Mucosa of gallbladder (tissue), 1 donor: ENCODE measurements at regions not wholly inside any gene's neighbourhood (a gene's known extent, or its start where the extent isn't known, plus 50 kb on each side); places are given as distances from the start of the nearest gene placed in this dataset.

Experiments
- DNase-seq: peaks from one replicate; pipeline ENCODE4 v3.0.0-alpha.2; 2020; ENCODE audit warnings: low spot score
- donor health status: DM: no; HTN: no; CAD: no.

DNA sequence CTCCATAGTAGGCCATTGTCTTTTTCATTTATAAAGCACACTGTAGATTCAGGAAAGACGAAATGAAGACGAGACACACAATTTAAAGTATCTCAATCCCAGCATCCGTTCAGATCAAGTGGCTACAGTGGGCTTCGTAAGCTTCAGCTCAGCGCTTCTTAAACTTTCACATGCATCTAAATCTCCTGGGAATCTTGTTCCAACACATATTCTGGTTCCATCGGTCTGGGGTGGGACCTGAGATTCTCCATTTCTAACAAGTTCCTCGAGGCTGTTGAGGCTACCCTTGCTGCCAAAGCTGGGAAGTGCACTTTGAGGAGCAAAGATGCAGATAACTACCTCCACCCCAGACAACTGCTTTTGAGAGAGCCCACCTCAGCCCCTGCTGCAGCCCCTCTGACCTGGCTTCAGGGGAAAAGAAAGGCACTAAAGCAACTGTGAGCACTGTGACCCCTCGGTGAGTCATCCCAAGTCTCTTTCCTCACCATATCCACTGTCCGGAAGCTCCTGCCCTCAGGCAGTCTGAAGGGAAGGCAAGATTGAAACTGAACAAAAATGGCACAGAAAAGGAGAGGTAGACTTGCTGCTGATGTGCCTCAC lies 201.1 kb upstream of the FBXO11 start:
- DNase-seq, result no peak

DNA sequence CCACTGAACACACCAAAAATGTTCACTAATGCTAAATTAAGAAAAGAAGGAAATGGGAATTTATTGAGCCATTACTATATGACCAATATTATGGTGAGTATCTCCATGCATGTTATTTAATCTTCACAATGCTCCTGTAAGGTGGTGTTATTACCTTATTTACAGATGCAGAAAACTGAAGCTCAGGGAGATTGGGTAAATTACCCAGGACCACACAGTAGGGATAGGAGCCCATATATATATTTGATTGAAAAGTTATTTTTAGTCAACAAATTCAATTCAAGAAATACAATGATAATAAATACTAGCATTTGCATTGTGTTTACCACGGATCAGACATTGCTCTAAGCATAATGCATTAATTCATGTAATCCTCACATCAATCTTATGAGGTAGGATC lies 202.2 kb upstream of the FBXO11 start:
- DNase-seq, result no peak

DNA sequence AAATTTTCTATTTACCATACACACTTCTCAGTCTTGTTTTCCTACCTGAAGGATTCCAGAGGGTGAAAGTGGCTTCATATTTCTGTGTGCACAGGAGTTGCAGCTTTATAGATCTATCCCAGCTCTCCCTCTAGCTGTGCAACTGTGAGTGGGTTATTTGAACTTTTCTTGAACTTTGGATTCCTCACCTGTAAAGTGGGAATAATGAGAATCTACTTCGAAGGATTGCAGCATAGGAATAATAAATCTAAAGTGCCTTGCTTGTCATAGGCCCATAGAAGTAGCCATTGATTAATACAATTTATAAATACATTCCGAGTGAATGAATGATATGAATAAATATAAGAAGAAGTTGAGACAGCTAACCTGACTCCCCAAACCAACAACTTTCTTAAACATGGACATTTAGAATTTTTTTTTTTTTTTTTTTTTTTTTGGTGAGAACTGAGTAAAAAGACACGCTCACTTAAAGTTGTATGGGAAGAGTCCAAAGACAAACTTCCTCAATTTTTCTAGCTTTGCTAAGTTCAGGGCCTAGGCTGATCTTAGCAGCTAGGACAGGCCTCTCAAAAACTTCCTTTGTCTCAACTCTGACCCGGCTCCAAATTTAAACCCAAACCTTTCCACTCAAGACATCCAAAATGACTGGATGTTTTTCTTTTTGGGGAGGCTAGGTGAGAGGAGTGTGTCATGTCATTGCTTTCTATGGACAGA lies 203.3 kb upstream of the FBXO11 start:
- no peak for DNase-seq

DNA sequence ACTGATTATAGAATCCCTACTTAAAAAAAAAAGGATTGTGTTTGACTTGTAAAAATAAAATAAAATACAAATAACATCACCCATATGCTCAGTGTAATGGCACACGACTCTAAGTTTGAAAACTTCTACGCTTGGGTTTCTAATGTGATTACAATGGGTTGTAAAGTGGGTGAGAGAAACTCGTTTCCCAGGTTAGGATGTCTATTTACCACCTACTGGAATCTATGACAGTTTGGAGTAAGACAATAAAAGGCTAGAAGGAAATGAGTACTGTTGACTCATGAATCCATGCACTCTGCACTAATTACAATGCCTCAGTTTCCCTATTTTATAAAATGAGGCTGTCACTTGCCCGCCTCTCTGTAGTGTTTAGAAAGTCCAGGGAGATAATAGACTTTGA lies 204.0 kb upstream of the FOXN2 start:
- DNase-seq, result no peak

DNA sequence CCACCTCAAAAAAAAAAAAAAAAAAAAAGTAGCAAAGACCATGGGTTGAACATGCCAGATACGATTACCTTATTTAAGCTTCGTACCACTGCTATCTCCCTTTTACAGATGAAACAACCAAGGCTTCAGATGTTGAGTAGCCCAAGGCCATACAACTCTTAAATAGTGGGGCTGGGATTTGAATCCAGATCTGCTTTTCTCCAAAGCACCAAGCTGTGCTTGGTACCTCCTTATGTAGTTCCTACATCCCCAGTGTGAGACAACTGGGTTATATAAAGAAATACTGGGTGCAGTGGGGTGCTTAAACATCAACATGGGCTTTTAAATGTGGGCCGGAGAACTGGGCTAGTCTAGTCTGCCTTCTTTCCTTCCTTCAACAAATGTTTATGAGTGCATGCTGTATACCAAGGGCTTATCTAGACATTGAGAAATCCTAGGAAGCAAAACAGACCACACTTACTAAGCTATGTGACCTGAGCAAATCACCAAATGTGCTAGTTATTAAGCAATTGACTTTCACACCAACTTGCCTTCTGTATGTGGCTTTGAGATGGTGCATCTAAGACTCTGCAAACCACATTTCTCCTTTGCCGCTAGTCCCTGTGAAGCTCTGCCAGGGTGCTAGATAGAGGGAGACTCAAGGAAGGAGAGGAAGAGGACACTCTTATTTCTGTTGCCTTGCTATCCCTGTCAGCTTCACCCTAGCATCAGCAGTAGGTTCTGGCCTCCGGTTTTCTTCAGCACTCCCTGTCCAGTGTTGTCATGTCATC lies 201.4 kb upstream of the FOXN2 start:
- DNase-seq, result no peak

DNA sequence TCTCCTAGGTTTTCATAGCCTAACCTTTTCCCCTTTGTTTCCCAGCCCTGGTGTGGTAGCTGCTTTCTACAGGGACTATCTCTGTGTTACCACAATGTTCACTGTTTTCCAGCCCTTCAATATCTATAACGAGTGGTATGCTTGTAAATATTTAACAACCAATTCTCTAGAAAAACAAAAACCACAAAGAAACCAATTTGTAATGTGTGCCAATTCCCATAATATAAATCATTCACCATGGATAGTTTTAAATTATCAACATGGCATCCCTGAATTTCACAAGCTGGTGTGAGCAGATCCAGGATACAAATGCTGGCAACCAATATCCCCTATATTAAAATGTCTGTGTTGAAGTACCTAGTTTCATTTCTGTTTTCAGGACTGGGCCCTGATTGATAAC lies 200.7 kb upstream of the FOXN2 start:
- no peak for DNase-seq

DNA sequence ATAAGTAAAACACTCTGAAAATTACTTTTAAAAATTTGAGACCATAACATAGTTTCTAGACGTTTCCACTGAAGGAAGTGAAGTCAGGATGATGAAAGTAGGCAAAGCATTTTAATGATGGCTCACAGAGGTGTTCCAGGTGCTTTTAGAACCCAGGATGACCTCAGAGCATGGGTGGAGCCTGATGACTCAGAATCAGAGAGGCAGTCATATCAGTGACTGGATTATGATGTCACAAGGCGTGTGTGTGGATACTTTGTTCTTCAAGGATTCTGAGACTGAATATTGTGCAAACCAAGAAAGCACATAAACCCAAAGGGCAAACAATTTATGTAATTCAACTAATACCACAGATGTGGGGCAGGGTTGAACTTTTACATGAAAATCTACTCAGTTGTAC lies 200.2 kb upstream of the FOXN2 start:
- no peak for DNase-seq

DNA sequence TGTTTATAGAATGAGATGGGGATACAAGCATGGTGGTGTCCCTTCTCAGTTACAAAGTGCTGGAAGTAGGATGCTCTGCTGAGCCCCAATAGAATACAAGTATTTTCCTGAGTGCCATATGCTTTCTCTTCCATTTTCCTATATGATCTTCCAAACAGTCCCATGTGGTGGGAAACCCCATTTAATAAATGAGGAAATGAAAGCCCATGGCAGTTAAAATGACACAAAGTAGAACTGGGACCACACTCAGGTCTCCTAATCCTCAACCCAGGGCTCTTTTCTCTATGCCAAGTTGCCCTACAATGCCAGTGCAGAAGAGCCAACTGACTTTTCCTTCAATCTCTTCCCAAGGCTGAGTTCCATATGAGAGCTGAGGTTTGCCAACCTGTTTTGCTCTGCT lies 198.0 kb upstream of the FOXN2 start:
- DNase-seq, result no peak

DNA sequence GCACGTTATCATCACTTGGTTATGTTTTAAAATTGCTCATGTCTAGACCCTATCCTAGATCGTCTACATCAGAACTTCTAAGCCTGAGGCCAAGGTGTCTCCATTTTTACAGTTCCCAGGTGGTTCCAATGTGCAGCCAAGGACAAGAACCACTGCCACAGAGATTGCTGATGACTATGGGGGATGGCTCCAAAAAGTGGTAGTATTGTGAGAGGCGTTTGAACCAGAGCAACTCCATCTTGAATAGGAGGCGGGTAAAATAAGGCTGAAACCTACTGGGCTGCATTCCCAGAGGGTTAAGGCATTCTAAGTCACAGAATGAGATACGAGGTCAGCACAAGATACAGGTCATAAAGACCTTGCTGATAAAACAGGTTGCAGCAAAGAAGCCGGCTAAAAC lies 195.6 kb upstream of the FOXN2 start:
- DNase-seq, result no peak

DNA sequence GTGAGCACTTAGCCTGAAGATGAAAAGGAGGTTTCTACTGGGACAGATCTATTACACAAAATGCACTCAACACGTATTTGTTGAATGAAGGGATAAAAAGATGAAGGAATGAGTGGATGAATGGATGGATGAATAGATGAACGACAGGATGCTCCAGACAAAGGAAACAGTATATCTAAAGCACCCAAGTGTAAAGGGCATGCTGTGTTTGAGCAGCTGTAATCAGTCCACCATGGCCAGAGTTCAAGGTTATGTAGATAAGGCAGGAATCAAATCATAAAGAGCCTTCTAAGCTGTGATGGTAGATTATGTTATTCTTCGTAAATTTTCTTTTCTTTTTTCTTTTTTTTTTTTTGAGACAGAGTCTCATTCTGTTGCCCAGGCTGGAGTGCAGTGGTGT lies 194.4 kb upstream of the FOXN2 start:
- DNase-seq, result no peak

DNA sequence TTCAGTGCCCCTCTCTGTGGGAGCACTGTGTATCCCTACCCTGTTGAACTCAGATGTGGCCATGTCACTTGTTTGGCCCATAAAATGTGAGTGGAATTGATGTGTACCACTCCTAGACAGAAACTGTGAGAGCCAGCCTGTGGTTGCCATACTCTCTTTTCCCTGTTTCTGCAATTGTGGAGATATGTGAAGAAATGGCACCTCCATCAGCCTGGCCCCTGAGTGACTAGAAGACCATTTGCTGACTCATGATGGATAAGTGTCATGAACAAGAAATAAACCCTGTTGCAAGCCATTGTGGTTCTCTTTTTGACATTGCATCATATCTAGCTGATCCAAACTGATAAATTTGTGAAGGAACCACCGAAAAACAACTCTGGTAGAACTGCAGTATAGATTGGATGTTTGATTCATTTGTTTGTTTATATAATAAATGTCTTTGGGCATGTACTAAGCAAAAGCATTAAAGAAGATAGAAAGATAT lies 193.7 kb upstream of the FOXN2 start:
- DNase-seq, result no peak

DNA sequence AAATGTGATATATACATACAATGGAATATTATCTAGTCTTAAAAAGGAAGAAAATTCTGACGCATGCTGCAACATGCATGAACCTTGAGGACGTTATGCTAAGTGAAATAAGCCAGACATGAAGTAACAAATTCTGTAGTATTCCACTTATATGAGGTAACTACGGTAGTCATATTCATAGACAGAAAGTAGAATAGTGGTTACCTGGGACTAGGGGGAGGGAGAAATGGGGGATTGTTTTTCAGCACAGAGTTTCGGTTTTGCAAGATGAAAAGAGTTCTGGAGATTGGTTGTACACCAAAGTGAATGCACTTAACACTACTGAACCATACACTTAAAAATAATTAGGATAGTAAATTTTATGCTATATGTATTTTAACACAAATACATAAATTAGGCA lies 192.3 kb upstream of the FOXN2 start:
- no peak for DNase-seq

DNA sequence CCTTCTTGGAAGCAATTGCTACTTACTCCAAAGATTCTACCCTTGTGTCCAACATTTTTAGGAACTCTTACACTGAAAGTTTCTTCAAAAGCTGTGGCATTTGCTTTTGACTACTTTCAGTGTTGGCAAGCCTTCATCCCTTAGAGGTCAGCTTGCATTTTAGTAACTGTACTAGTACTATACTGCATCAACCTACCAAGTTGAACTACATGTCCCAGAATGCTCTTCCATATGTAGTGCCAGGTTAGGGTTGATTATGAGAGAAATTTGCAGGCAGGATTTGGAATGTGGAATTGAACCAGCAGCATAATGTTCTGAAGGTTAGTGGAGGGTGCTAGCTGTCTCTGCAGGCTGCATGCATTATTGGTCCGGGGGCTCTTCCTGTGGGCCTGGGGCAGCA lies 189.9 kb upstream of the FOXN2 start:
- no peak for DNase-seq

DNA sequence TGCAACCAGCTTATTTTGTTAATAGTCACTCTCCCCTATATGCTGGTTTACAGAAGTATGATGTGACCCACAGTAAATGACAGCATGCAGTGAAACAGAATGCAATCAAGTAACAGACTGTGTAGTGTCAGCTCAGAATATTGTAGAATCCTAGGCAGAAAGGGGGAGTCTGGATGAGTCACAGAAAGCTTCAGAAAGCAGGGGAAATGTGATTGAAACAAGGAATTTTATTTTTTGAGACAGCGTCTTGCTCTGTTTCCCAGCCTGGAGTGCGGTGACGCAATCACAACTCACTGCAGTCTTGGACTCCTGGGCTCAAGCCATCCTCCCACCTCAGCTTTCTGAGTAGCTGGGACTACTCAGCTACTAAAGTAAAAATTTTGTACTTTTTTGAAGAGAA lies 188.3 kb upstream of the FOXN2 start:
- no peak for DNase-seq

DNA sequence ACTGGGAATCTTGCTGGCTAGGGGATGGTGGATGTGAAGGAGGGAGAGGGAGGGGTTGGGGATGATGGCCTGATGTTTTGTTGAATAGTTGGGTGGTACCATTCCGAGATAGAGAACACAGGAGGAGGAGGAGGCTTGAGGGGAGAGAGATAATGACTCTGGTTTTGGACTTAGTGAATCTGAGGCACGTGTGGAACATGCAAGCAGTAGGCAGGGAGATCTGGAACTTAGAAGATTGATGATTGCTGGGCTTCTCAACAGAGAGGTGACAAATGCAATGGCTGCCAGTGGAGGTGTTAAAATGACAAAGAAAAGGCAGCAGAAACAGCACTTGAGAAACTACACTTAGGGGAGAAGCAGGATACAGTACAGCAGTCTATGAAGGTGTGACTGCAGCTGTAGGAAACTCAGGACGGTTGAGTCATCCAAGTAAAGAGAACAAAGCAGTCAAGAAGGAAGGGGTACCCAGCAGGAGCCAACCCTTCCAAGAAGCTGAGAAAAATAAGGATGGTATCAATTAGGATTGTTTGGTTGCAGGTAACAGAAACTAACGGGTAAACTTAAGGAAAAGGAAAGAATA lies 186.8 kb upstream of the FOXN2 start:
- DNase-seq, result no peak

DNA sequence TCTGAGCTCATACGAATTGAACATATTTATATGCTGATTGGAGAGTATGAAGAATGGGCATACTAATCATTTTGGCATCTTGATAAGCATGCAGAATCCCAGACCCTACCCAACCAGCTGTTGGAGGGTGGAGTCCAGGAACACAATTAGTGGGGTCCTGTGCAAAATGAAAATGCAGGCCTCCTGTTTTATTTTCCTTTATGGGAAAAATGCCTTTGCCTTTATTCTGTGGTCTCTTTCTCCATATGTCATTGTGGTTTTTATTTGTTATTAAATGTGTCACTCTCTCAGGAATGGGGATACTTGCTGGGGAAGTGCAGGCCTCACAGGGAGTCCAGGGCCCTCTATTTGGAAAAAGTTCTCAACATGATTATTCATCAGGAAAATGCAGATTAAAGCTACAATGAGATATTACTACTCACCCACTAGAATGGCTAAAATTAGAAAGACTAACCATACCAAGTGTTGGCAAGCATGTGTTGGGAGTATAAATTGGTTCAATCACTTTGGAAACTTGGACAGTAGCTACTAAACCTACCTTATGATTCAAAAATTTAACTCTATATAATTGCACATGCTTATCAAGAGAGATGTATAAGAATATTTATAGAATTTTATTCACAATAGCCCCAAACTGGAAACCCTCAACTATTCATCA lies 185.1 kb upstream of the FOXN2 start:
- no peak for DNase-seq

DNA sequence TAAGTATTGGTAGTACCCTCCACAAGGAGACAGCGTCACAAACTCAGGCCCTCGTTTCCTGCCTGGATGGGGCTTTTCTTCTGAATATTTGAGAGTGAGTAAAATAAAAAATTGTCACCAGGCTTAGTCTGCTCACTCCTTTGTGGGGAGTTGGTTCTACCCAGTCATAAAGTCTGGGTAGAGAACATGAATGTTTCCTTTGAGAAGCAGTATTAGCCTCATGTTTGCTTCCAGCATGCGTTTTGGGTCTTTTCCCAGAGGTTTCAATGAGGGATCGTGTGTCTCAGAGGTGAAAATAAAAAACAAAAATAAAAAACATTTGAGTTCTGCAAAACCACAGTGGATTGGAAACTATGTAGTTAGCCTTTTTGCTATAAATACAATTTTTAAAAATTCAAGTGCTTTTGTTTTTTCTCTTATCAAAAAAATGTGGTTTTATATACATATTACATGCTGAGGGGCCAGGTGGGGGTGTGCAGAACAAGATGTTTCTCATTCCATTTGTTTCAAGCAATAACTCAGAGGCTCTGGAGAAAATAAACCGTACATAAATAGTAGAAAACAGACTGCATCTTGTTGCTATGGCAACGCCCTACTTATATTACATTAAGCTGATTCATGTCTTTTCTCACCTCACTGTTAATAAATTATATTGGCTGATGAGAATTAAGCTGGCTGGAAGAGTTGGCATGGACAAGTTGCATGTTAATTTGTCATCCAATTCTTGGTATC lies 182.8 kb upstream of the FOXN2 start:
- no peak for DNase-seq

DNA sequence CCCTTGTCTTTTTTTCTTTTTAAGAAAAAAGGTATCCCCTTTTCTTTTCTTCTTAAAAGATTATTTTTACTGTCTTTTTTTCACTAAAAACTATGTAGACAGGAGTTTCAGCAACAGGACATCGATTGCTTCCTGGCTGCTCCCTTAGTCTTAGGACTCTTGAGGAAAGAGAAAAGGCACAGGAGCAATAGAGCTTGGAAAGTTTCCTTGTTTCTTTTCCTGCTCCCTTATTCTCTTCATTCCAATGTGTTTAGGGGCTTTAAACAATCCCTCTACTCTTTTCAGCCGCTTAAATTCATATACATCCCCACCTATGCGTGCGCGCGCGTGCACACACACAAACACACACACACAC lies 182.2 kb upstream of the FOXN2 start:
- no peak for DNase-seq

DNA sequence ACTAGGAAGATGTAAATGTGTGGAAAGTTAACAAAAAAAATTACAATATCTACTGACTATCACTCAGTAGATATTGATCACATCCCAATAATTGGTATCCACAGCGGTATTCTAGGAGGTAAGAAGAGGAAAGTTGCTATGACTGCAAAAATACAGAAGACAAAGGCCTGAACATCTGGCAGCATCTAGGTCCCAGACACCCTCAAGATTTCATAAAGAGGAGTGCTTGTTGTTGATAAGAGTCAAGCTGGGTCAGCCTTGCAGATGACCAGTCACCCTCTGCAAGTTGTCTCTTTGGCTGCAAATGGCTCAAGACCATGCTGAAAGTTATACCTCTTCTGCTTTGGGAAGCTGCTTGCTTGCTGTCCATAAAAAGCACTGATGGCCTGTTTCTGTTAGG lies 179.8 kb upstream of the FOXN2 start:
- no peak for DNase-seq

DNA sequence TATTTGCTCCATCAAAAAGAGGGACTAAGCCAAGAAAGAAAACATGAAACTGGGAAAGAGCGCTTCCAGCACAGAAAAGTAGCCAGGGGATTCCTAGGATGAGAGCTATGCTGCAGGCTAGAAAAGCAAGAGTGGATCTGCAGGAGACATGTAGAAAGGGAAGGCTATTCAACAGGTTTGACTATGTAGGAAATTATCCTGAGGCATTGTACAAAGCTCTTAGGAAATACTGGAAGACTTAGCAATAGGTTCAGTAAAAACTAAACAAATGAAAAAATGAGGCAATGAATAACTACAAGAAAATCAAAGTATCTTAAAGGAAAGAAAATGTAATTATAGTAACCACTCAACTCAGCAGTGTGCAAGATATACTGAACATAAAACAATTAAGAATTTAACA lies 178.7 kb upstream of the FOXN2 start:
- DNase-seq, result no peak

DNA sequence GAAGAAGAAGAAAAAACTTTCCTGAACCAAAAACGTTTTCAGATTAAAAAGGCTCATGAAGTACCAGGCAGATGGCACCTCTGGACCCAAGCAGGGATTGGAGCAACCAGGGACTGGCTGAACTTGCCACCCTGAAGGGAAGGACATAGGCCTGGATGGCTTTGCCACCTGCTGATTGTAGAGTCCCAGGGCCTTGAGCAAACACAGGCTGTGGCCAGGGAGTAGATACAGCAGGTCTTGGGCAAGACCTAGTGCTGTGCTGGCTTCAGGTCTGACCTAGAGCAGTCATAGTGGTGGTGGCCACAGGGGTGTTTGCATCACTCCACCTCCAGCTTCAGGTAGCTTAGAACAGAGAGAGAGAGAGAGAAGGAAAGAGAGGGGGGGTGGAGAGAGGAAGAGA lies 176.7 kb upstream of the FOXN2 start:
- DNase-seq, result no peak

DNA sequence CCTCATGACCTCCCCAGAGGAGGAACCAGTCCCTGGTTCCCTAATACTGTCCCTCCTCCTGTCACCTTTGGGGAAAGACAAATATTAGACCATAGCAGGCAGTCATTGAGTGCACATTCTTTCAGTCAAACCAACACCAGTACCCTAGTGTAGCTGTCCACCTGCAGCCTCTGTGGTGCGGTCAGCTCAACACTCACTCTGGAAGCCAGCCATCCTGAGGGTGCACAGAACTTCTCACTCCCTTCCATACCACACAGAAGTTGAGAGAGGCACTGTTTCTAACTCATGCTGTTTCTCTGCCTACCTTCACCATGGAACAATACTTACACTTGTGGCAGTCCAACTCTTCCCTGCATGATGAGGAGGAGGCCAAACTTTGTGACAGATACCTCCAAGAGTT lies 175.6 kb upstream of the FOXN2 start:
- DNase-seq, result no peak
